22Rv1 (cell line): ENCODE measurements at regions not wholly inside any gene's neighbourhood (a gene's known extent, or its start where the extent isn't known, plus 50 kb on each side); places are given as distances from the start of the nearest gene placed in this dataset.

Experiments
- CTCF ChIP-seq: fragments of 450-650 bp; IDR thresholded peaks from 2 replicates; pipeline ENCODE4 v1.5.1; 2017; ENCODE audit warnings: mild to moderate bottlenecking
- ZFX ChIP-seq: fragments of 450-650 bp; IDR thresholded peaks from 2 replicates; pipeline ENCODE4 v1.6.1; 2017; ENCODE audit warnings: antibody characterized with exemption, borderline replicate concordance

GRCh38 chr7:19373334-19373733 lies 228.1 kb upstream of the FERD3L start:
- TF ChIP-seq CTCF (no peak), ZFX (no peak)
